ENCODE measurements at regions not wholly inside any gene's neighbourhood (a gene's known extent, or its start where the extent isn't known, plus 50 kb on each side); places are given as distances from the start of the nearest gene placed in this dataset.

DNA sequence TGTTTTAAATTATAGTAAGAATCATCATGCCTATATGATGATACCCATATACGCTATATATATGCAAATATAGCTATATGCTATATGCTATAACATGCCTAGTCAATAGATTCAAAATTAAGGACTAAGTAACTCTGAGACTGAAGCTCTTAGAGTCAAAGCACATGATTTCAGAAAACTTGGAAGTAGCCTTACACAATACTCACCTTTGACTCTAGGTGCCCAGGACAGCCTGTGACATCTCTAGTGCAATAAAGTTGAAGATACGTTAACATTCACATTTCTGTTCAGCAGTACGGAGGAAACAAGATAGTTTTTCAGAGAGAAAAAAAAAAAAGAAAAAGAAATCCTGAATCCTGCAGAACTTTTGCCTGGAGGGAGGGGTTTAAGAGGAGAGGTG is 149.7 kb upstream of the PIK3C3 start:
- TF ChIP-seq POLR2AphosphoS5 (IDR thresholded peaks at IDR 0.05) = no peak
- TF ChIP-seq, protein P1, sequence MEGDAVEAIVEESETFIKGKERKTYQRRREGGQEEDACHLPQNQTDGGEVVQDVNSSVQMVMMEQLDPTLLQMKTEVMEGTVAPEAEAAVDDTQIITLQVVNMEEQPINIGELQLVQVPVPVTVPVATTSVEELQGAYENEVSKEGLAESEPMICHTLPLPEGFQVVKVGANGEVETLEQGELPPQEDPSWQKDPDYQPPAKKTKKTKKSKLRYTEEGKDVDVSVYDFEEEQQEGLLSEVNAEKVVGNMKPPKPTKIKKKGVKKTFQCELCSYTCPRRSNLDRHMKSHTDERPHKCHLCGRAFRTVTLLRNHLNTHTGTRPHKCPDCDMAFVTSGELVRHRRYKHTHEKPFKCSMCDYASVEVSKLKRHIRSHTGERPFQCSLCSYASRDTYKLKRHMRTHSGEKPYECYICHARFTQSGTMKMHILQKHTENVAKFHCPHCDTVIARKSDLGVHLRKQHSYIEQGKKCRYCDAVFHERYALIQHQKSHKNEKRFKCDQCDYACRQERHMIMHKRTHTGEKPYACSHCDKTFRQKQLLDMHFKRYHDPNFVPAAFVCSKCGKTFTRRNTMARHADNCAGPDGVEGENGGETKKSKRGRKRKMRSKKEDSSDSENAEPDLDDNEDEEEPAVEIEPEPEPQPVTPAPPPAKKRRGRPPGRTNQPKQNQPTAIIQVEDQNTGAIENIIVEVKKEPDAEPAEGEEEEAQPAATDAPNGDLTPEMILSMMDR (IDR thresholded peaks at IDR 0.05 in 8 of 11, conservative IDR thresholded peaks at IDR 0.05 in 3 of 11) = no peak
